Endothelial cell of umbilical vein (primary cell): ENCODE measurements at regions not wholly inside any gene's neighbourhood (a gene's known extent, or its start where the extent isn't known, plus 50 kb on each side); places are given as distances from the start of the nearest gene placed in this dataset.

ENCODE experiments used
- BruUV-seq: library from RNA; stranded (reverse); fragments of 400-500 nt; replicated peaks from 2 replicates; lab custom pipeline; 2021; lab: Mats Ljungman, UMichigan
- CTCF ChIA-PET: fragments of 300-600, 350-600 bp; sonication (Branson Sonifier 250); formaldehyde crosslinking; loops from one replicate; lab custom pipeline; 2021; ENCODE audit warnings: antibody characterized with exemption, inconsistent platforms; lab: Charles Lee
- POLR2A ChIA-PET: fragments of 300-600, 350-600 bp; sonication (Branson Sonifier 250); formaldehyde crosslinking; loops from one replicate; lab custom pipeline; 2021; ENCODE audit warnings: antibody characterized with exemption, inconsistent platforms; lab: Charles Lee
- DNase-seq: peaks from one replicate; pipeline ENCODE4 v3.0.0-alpha.2; 2011; ENCODE audit warnings: low read depth, low spot score
- FAIRE-seq: peaks from 2 replicates; lab custom pipeline; 2011; peaks lifted over from hg19 to GRCh38; lab: Jason Lieb, UNC
- H2AFZ ChIP-seq: 2 replicates; pipeline ENCODE4 v1.6.0; 2012; ENCODE audit warnings: low read depth, low read length, control low read depth, inconsistent platforms
- H3K27ac ChIP-seq: 2 replicates; pipeline ENCODE4 v1.5.1; 2011; ENCODE audit warnings: low read depth, mild to moderate bottlenecking, control low read depth, low read length, moderate library complexity; ENCODE audit not compliant: insufficient read depth
- H3K27me3 ChIP-seq, 2 experiments: 2 replicates each; pipeline versions ENCODE4 v1.6.0 to v1.6.1; 2011; ENCODE audit warnings: low read length in 2 of 2, mixed read lengths in 1 of 2; ENCODE audit not compliant: control insufficient read depth in 2 of 2, insufficient read depth in 2 of 2
- H3K36me3 ChIP-seq, 2 experiments: 2 replicates in 1 of 2; 3 replicates in 1 of 2; pipeline ENCODE4 v1.5.1; 2011; ENCODE audit warnings: low read length in 2 of 2, mild to moderate bottlenecking in 1 of 2, moderate library complexity in 1 of 2; ENCODE audit not compliant: control insufficient read depth in 2 of 2, insufficient read depth in 2 of 2; ENCODE audit errors: extremely low read depth in 1 of 2
- H3K4me1 ChIP-seq: 3 replicates; pipeline ENCODE4 v1.5.1; 2011; ENCODE audit warnings: mild to moderate bottlenecking, low read length; ENCODE audit not compliant: control insufficient read depth, insufficient read depth; ENCODE audit errors: extremely low read depth
- H3K4me2 ChIP-seq: 2 replicates; pipeline ENCODE4 v1.6.1; 2011; ENCODE audit warnings: low read length, control low read depth, mixed read lengths; ENCODE audit not compliant: insufficient read depth
- H3K4me3 ChIP-seq, 3 experiments: fragments of 200-600 bp in 1 of 3; sonication (generic), shearing (Covaris generic) in 1 of 3; replicated peaks in 1 of 3; 2 replicates each; pipeline ENCODE4 v1.5.1; 2011 to 2016; ENCODE audit warnings: control low read depth in 3 of 3, low read length in 3 of 3, mild to moderate bottlenecking in 2 of 3, inconsistent platforms in 1 of 3, low read depth in 1 of 3, moderate library complexity in 1 of 3; ENCODE audit not compliant: insufficient read depth in 1 of 3
- H3K79me2 ChIP-seq: 2 replicates; pipeline ENCODE4 v1.6.0; 2012; ENCODE audit warnings: low read length, inconsistent platforms; ENCODE audit not compliant: control insufficient read depth, insufficient read depth
- H3K9ac ChIP-seq: replicated peaks from 2 replicates; pipeline ENCODE3; 2011; ENCODE audit warnings: low read length, control low read depth; ENCODE audit not compliant: insufficient read depth; ENCODE audit errors: extremely low read depth
- H3K9me1 ChIP-seq: replicated peaks from 3 replicates; pipeline ENCODE4 v1.6.0; 2011; ENCODE audit warnings: mild to moderate bottlenecking, low read length; ENCODE audit not compliant: control insufficient read depth, insufficient read depth; ENCODE audit errors: extremely low read depth
- H3K9me3 ChIP-seq: replicated peaks from 2 replicates; pipeline ENCODE4 v1.5.1; 2012; ENCODE audit warnings: low read length, inconsistent platforms; ENCODE audit not compliant: control insufficient read depth, insufficient read depth
- H4K20me1 ChIP-seq: replicated peaks from 2 replicates; pipeline ENCODE3; 2011; ENCODE audit warnings: mild to moderate bottlenecking, low read length; ENCODE audit not compliant: control insufficient read depth, insufficient read depth; ENCODE audit errors: extremely low read depth
- CTCF ChIP-seq, 2 donors: IDR thresholded peaks; 1 replicate in 1 of 2; 2 replicates in 1 of 2; pipeline ENCODE4 v1.5.1; 2011; ENCODE audit warnings: low read length in 2 of 2, mild to moderate bottlenecking in 2 of 2, moderate library complexity in 2 of 2, control low read depth in 1 of 2, inconsistent platforms in 1 of 2, low read depth in 1 of 2; ENCODE audit not compliant: insufficient read depth in 1 of 2; ENCODE audit errors: extremely low read depth in 1 of 2
- EZH2 ChIP-seq: IDR thresholded peaks from 2 replicates; pipeline ENCODE4 v1.6.1; 2012; ENCODE audit warnings: borderline replicate concordance, low read depth, mild to moderate bottlenecking, moderate library complexity, low read length, inconsistent platforms; ENCODE audit not compliant: severe bottlenecking
- FOS ChIP-seq: IDR thresholded peaks from 2 replicates; pipeline ENCODE4 v1.6.1; 2011; ENCODE audit warnings: mild to moderate bottlenecking, low read length, moderate library complexity, borderline replicate concordance; ENCODE audit not compliant: insufficient read depth
- GATA2 ChIP-seq: IDR thresholded peaks from 2 replicates; pipeline ENCODE4 v1.7.0; 2011; ENCODE audit warnings: low read depth, mild to moderate bottlenecking, moderate library complexity, mixed read lengths, low read length; ENCODE audit not compliant: insufficient read length, insufficient read depth
- JUN ChIP-seq: IDR thresholded peaks from 2 replicates; pipeline ENCODE4 v1.6.1; 2011; ENCODE audit warnings: borderline replicate concordance, low read depth; ENCODE audit not compliant: insufficient read length, insufficient read depth
- MAX ChIP-seq: IDR thresholded peaks from 2 replicates; pipeline ENCODE4 v1.6.1; 2011; ENCODE audit not compliant: insufficient read depth, insufficient read length
- MYC ChIP-seq: IDR thresholded peaks from one replicate; pipeline ENCODE4 v1.6.1; 2011; ENCODE audit warnings: mild to moderate bottlenecking, low read depth, low read length
- POLR2A ChIP-seq: IDR thresholded peaks from 2 replicates; pipeline ENCODE4 v1.6.1; 2012; ENCODE audit warnings: low read depth, mild to moderate bottlenecking, control low read depth, low read length
- POLR2AphosphoS5 ChIP-seq: IDR thresholded peaks from 2 replicates; pipeline ENCODE4 v1.6.1; 2012; ENCODE audit warnings: low read depth, mild to moderate bottlenecking, control low read depth, low read length, moderate library complexity; ENCODE audit not compliant: insufficient read depth
- dilution Hi-C: fragments of 300-500 bp; cut with MboI; formaldehyde crosslinking; loops from one replicate; pipeline ENCODE4 v1.15.0; 2019; ENCODE audit warnings: low sequenced_read_pairs; ENCODE audit not compliant: extremely low pct_ligation_motif_present
- intact Hi-C: fragments of 100-400 bp; cut with micrococcal nuclease; formaldehyde crosslinking; loops from one replicate; pipeline ENCODE4 v1.10.0; 2022

GRCh38 chrX:147573266-147573665, 338.5 kb upstream of the FMR1 start:
- Histone ChIP-seq H3K9me3 (no peaks in the 10 kb centered on the region), H3K9me1 (no peaks in the 10 kb centered on the region), H4K20me1 (no peaks in the 10 kb centered on the region), H3K4me1 (no peaks in the 10 kb centered on the region), H3K4me3 (no peak overlapping the region), H3K27me3 (no peaks in the 10 kb centered on the region), H3K4me2 (no peak overlapping the region), H2AFZ (no peak overlapping the region), H3K36me3 (no peaks in the 10 kb centered on the region), H3K79me2 (no peaks in the 10 kb centered on the region), H3K27ac (no peak overlapping the region), H3K9ac (no peak overlapping the region)
- TF ChIP-seq POLR2AphosphoS5 = no peak
- TF ChIP-seq POLR2A = no peak
- no peak for TF ChIP-seq FOS
- DNase-seq (no peak), FAIRE-seq (no peak)
- ChIA-PET POLR2A (no interaction called here), CTCF (no interaction called here)
- no TSS peak for BruUV-seq
- intact Hi-C loops = no loop called here
- dilution Hi-C loops = no loop called here

GRCh38 chrX:147602176-147602696, 309.5 kb upstream of the FMR1 start:
- dilution Hi-C loops = no loop called here
- FAIRE-seq (no peak), DNase-seq (no peak)
- POLR2A ChIA-PET = no interaction called here
- Histone ChIP-seq H3K9me1 (no peaks in the 10 kb centered on the region), H4K20me1 (no peaks in the 10 kb centered on the region), H3K27ac (no peak overlapping the region), H3K36me3 (no peaks in the 10 kb centered on the region), H2AFZ (no peak overlapping the region), H3K27me3 (no peaks in the 10 kb centered on the region), H3K9ac (no peak overlapping the region), H3K9me3 (no peaks in the 10 kb centered on the region), H3K79me2 (no peaks in the 10 kb centered on the region), H3K4me3 (no peak overlapping the region), H3K4me1 (no peaks in the 10 kb centered on the region), H3K4me2 (no peak overlapping the region)
- CTCF ChIA-PET = no interaction called here
- TF ChIP-seq JUN (no peak), POLR2AphosphoS5 (no peak), GATA2 (no peak), MYC (no peak), MAX (no peak), EZH2 (no peak), FOS (no peak), POLR2A (no peak), CTCF (IDR thresholded peaks at IDR 0.05; ENCODE audit: extremely low read depth in 1 of 2, insufficient read depth in 1 of 2, low read depth in 1 of 2, low read length in 2 of 2) (no peak)
- BruUV-seq = no TSS peak
- intact Hi-C loops = no loop called here
